ENCODE measurements at regions not wholly inside any gene's neighbourhood (a gene's known extent, or its start where the extent isn't known, plus 50 kb on each side); places are given as distances from the start of the nearest gene placed in this dataset.

DNA sequence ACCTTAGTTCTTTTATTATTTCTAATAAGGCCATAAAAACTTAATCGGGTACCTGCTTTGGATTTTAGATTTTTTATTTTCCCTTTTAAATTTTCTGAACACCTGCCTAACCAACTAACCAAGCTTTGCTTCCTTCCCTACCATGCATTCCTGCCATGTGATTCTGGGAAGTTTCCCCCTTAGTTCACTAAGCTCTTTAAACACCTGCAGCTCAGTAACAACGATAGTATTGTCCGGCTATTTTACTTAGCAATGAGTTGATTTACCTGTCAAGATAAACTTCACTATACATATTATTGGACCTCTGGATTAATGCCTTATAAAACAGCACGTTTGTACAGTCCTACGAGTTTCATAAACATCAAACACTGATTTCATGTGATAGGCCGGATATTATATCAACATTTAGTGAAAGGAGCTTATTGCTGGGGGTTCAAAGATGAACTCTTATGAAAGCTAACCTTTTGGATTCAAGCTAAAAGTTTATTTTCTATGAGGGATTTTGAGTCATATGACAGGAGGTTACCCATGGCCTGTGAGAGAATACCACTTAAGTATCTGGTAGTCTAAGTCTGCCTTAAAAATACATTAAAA lies 81.0 kb upstream of the STARD13 start:
- Histone ChIP-seq H3K27ac (no peak overlapping the region), H3K4me3 (no peak overlapping the region), H3K27me3 (no peaks in the 10 kb centered on the region), H3K36me3 (no peaks in the 10 kb centered on the region), H3K4me1 (peaks cover 9% of the 10 kb centered on the region), H3K9me3 (no peaks in the 10 kb centered on the region)
- intact Hi-C loops (cut with DNase I): no loop called here
- TF ChIP-seq, protein P1, sequence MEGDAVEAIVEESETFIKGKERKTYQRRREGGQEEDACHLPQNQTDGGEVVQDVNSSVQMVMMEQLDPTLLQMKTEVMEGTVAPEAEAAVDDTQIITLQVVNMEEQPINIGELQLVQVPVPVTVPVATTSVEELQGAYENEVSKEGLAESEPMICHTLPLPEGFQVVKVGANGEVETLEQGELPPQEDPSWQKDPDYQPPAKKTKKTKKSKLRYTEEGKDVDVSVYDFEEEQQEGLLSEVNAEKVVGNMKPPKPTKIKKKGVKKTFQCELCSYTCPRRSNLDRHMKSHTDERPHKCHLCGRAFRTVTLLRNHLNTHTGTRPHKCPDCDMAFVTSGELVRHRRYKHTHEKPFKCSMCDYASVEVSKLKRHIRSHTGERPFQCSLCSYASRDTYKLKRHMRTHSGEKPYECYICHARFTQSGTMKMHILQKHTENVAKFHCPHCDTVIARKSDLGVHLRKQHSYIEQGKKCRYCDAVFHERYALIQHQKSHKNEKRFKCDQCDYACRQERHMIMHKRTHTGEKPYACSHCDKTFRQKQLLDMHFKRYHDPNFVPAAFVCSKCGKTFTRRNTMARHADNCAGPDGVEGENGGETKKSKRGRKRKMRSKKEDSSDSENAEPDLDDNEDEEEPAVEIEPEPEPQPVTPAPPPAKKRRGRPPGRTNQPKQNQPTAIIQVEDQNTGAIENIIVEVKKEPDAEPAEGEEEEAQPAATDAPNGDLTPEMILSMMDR (IDR thresholded peaks at IDR 0.05): no peak
- ATAC-seq (no peak), DNase-seq (no peak)

DNA sequence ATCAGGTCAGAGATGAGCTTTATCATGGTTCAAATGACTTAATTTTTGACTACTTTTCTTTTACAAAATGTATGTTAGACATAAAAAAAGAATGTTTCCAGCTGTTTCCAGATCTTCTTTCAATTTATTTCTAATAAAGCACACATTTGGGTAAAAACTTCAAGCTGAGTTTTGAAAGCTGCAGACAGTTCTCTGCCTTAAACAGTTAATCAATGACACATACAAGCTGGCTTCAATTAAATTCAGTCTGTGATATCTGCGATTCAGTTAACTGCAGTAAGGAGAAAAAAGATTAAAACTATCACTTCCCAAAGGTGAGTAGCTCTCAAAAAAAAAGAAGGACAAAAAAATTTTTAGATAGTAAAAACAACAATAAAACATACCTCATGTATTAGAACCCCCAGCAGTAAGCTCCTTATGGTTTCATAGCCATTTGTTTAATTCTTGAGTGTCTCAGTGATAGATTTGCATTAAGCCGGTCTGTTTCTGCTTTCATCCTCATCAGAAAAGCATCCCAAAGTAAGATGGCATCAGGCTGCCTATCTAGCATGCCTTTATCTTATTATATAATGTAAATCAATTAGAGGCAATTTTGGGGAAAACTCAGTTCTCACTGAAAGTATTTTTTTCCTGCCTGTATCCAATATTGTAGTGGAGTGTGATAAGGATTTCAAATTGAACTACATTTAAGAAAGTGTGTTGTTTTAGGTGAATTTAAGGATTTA lies 81.8 kb upstream of the STARD13 start:
- no peak overlapping the region for H3K27ac ChIP-seq
- TF ChIP-seq, protein P1 (IDR thresholded peaks at IDR 0.05): no peak

GRCh38 chr13:33367926-33368325 lies 82.4 kb upstream of the STARD13 start:
- no peaks in the 10 kb centered on the region for H3K36me3 ChIP-seq
- intact Hi-C loops (cut with DNase I): no loop called here
- no peak overlapping the region for H3K27ac ChIP-seq
- DNase-seq: no peak
- no peaks in the 10 kb centered on the region for H3K27me3 ChIP-seq
- ATAC-seq: peak; percentile 68
- H3K4me1 ChIP-seq: peaks cover 9% of the 10 kb centered on the region
- H3K9me3 ChIP-seq: no peaks in the 10 kb centered on the region
- TF ChIP-seq, protein P1 (IDR thresholded peaks at IDR 0.05): no peak
- no peak overlapping the region for H3K4me3 ChIP-seq

More for the DNA sequence above, 81.8 kb upstream of the STARD13 start:
- no peaks in the 10 kb centered on the region for H3K9me3 ChIP-seq
- peaks cover 9% of the 10 kb centered on the region for H3K4me1 ChIP-seq
- intact Hi-C loops (cut with DNase I): no loop called here
- no peak overlapping the region for H3K4me3 ChIP-seq
- no peaks in the 10 kb centered on the region for H3K27me3 ChIP-seq
- DNase-seq (no peak), ATAC-seq (no peak)
- no peaks in the 10 kb centered on the region for H3K36me3 ChIP-seq

DNA sequence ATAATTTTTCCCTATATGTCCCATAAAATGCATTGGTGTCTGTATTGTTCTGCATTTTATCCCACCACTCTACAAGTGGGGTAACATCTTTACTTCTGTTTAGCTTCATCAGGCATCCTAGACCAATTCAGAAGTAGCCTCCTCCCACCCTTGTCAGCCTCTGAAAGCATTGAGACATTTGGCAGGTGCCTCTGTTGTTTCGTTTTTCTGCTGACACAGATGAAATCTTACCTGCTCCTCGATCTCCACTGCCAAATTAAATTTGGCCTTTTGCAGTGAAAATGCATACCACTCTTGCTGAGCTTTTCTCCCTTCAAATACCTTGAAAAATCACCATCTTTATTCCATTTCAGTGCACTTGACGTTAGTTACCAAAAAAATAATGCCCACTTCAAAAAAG lies 83.5 kb upstream of the STARD13 start:
- H3K9me3 ChIP-seq: no peaks in the 10 kb centered on the region
- ATAC-seq (no peak), DNase-seq (no peak)
- TF ChIP-seq, protein P1 (IDR thresholded peaks at IDR 0.05): no peak
- H3K36me3 ChIP-seq: no peaks in the 10 kb centered on the region
- H3K27me3 ChIP-seq: no peaks in the 10 kb centered on the region
- no peak overlapping the region for H3K4me3 ChIP-seq
- intact Hi-C loops (cut with DNase I): no loop called here
- no peak overlapping the region for H3K27ac ChIP-seq
- peaks cover 9% of the 10 kb centered on the region for H3K4me1 ChIP-seq

DNA sequence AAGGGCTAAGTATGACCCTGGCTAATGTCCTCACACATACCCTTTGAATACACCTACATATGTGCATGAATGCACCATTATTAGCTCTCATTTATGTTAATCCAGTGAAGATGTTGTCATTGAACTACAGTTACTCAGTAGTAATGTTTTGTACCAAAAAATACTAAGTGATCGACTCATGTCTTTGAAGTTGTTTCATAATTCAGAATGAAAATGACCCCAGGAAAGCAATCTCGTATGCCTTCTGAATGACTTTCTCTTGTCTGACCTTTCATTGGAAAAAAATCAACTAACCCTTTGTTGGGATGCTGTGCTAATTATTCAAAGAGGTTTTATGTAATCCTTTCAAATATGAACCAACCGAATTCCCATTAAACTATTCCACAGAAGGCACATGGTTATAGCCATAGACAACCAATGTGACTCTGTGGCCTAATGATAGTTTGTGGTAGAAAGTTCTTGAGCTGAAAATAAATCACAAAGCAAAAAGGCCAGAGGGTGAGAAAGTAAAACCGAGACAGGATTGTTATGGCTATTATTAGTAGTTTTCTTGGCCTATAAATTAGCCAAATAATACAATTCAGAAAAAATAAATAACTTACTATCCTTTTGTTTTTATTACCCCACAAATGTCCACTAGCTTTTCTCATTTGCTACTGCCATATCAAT lies 86.8 kb upstream of the STARD13 start:
- DNase-seq: no peak
- no peak overlapping the region for H3K4me3 ChIP-seq

More for the DNA sequence above, 86.8 kb upstream of the STARD13 start:
- H3K36me3 ChIP-seq: no peaks in the 10 kb centered on the region
- TF ChIP-seq, protein P1 (IDR thresholded peaks at IDR 0.05): no peak
- H3K9me3 ChIP-seq: no peaks in the 10 kb centered on the region
- H3K27me3 ChIP-seq: no peaks in the 10 kb centered on the region
- no peak overlapping the region for H3K27ac ChIP-seq
- H3K4me1 ChIP-seq: peaks cover 9% of the 10 kb centered on the region
- intact Hi-C loops (cut with DNase I): no loop called here
- ATAC-seq: no peak

All from upper lobe of right lung (tissue), 1 donor.